IMR-90 (cell line): ENCODE measurements at regions not wholly inside any gene's neighbourhood (a gene's known extent, or its start where the extent isn't known, plus 50 kb on each side); places are given as distances from the start of the nearest gene placed in this dataset.

ENCODE experiments used
- ATAC-seq: fragments of 200-7000 bp; cut with Tn5 transposase; 2 replicates; pipeline ENCODE4 v1.9.1; 2020; ENCODE audit warnings: low read depth, mild to moderate bottlenecking, moderate library complexity
- BruUV-seq: library from RNA; stranded (reverse); fragments of 400-500 nt; replicated peaks from 2 replicates; lab custom pipeline; 2021; lab: Mats Ljungman, UMichigan
- CTCF ChIA-PET: fragments of 300-600 bp; formaldehyde crosslinking; extraction: SDS; loops from one replicate; lab custom pipeline; 2021; ENCODE audit warnings: antibody characterized with exemption; lab: Yijun Ruan, JAX
- POLR2A ChIA-PET: fragments of 300-600 bp; sonication (Branson Sonifier 250); formaldehyde crosslinking; loops from one replicate; lab custom pipeline; 2022; ENCODE audit warnings: antibody characterized with exemption; ENCODE audit not compliant: unreplicated experiment; lab: Charles Lee
- DNase-seq: peaks from one replicate; pipeline ENCODE4 v3.0.0; 2013
- H2AFZ ChIP-seq: replicated peaks from 2 replicates; pipeline ENCODE3; 2013; ENCODE audit warnings: low read length, mild to moderate bottlenecking; ENCODE audit not compliant: poor library complexity
- H2AK5ac ChIP-seq: 2 replicates; pipeline ENCODE4 v1.6.1; 2013; ENCODE audit warnings: low read depth, low read length, inconsistent platforms
- H2AK9ac ChIP-seq: replicated peaks from 2 replicates; pipeline ENCODE3; 2013; ENCODE audit warnings: mild to moderate bottlenecking, low read depth, low read length, moderate library complexity; ENCODE audit not compliant: poor library complexity
- H2BK120ac ChIP-seq: 2 replicates; pipeline ENCODE4 v1.6.1; 2013; ENCODE audit warnings: low read depth, low read length, inconsistent platforms
- H2BK15ac ChIP-seq: 3 replicates; pipeline ENCODE4 v1.6.1; 2013; ENCODE audit warnings: low read depth, low read length, inconsistent platforms
- H2BK20ac ChIP-seq: 2 replicates; pipeline ENCODE4 v1.6.1; 2013; ENCODE audit warnings: low read depth, mild to moderate bottlenecking, inconsistent platforms, low read length, moderate library complexity
- H2BK5ac ChIP-seq: 2 replicates; pipeline ENCODE4 v1.6.1; 2013; ENCODE audit warnings: mild to moderate bottlenecking, low read depth, low read length, inconsistent platforms; ENCODE audit not compliant: poor library complexity, severe bottlenecking
- H3K14ac ChIP-seq: replicated peaks from 2 replicates; pipeline ENCODE4 v1.6.1; 2013; ENCODE audit warnings: low read depth, low read length, inconsistent platforms
- H3K18ac ChIP-seq: 2 replicates; pipeline ENCODE4 v1.6.1; 2013; ENCODE audit warnings: low read depth, low read length, control low read depth
- H3K23ac ChIP-seq: 2 replicates; pipeline ENCODE4 v1.6.1; 2013; ENCODE audit warnings: low read depth, low read length, inconsistent platforms
- H3K27ac ChIP-seq: 2 replicates; pipeline ENCODE4 v1.5.1; 2013; ENCODE audit warnings: mild to moderate bottlenecking, control low read depth, low read length; ENCODE audit not compliant: insufficient read depth
- H3K27me3 ChIP-seq: 2 replicates; pipeline ENCODE4 v1.6.1; 2013; ENCODE audit warnings: low read length; ENCODE audit not compliant: control insufficient read depth, insufficient read depth
- H3K36me3 ChIP-seq: 2 replicates; pipeline ENCODE4 v1.6.1; 2013; ENCODE audit warnings: low read length, mixed read lengths; ENCODE audit not compliant: control insufficient read depth, insufficient read depth
- H3K4ac ChIP-seq: 2 replicates; pipeline ENCODE4 v1.6.1; 2013; ENCODE audit warnings: low read depth, low read length, inconsistent platforms
- H3K4me1 ChIP-seq: 2 replicates; pipeline ENCODE4 v1.6.1; 2013; ENCODE audit warnings: low read length, mixed read lengths; ENCODE audit not compliant: control insufficient read depth, insufficient read depth
- H3K4me2 ChIP-seq: 2 replicates; pipeline ENCODE4 v1.6.1; 2013; ENCODE audit warnings: low read depth, mild to moderate bottlenecking, control low read depth, low read length, moderate library complexity
- H3K4me3 ChIP-seq: 2 replicates; pipeline ENCODE4 v1.5.1; 2013; ENCODE audit warnings: low read depth, mild to moderate bottlenecking, control low read depth, low read length, moderate library complexity; ENCODE audit not compliant: insufficient read depth
- H3K56ac ChIP-seq: 2 replicates; pipeline ENCODE4 v1.6.1; 2013; ENCODE audit warnings: low read length, inconsistent platforms; ENCODE audit not compliant: insufficient read depth; ENCODE audit errors: extremely low read depth
- H3K79me1 ChIP-seq, 2 experiments: 2 replicates each; pipeline ENCODE4 v1.6.1; 2013; ENCODE audit warnings: low read length in 2 of 2, inconsistent platforms in 1 of 2, low read depth in 1 of 2
- H3K9ac ChIP-seq: 2 replicates; pipeline ENCODE4 v1.6.1; 2013; ENCODE audit warnings: low read depth, low read length, control low read depth
- H3K9me1 ChIP-seq: 2 replicates; pipeline ENCODE4 v1.6.1; 2013; ENCODE audit warnings: low read length, inconsistent platforms; ENCODE audit not compliant: insufficient read depth
- H3K9me3 ChIP-seq: 2 replicates; pipeline ENCODE4 v1.6.1; 2013; ENCODE audit warnings: low read length; ENCODE audit not compliant: control insufficient read depth, insufficient read depth
- H4K20me1 ChIP-seq: 2 replicates; pipeline ENCODE4 v1.6.1; 2013; ENCODE audit warnings: low read length, inconsistent platforms; ENCODE audit not compliant: insufficient read depth
- H4K5ac ChIP-seq: 2 replicates; pipeline ENCODE4 v1.6.1; 2013; ENCODE audit warnings: mild to moderate bottlenecking, low read depth, low read length, control low read depth
- H4K8ac ChIP-seq, 2 experiments: 2 replicates each; pipeline ENCODE4 v1.6.1; 2013; ENCODE audit warnings: low read depth in 2 of 2, low read length in 2 of 2, control low read depth in 1 of 2, inconsistent platforms in 1 of 2
- H4K91ac ChIP-seq: 2 replicates; pipeline ENCODE4 v1.6.1; 2013; ENCODE audit warnings: low read depth, low read length, inconsistent platforms; ENCODE audit not compliant: insufficient read depth
- BHLHE40 ChIP-seq: fragments of 150-350 bp; IDR thresholded peaks from 2 replicates; pipeline ENCODE4 v1.6.1; 2016; ENCODE audit warnings: mild to moderate bottlenecking, low read depth, low read length
- CHD1 ChIP-seq: IDR thresholded peaks from 2 replicates; pipeline ENCODE4 v1.6.1; 2012; ENCODE audit warnings: low read depth, low read length, improper control_type of control experiment
- MAFK ChIP-seq: IDR thresholded peaks from 2 replicates; pipeline ENCODE4 v1.6.1; 2012; ENCODE audit warnings: low read depth, low read length, improper control_type of control experiment
- MAZ ChIP-seq: IDR thresholded peaks from 2 replicates; pipeline ENCODE4 v1.6.1; 2012; ENCODE audit warnings: low read depth, mild to moderate bottlenecking, low read length, improper control_type of control experiment, moderate library complexity, borderline replicate concordance
- MXI1 ChIP-seq: IDR thresholded peaks from 2 replicates; pipeline ENCODE4 v1.6.1; 2012; ENCODE audit warnings: low read depth, mild to moderate bottlenecking, low read length, moderate library complexity, borderline replicate concordance
- NFE2L2 ChIP-seq: fragments of 150-350 bp; IDR thresholded peaks from 2 replicates; pipeline ENCODE4 v1.6.1; 2016; ENCODE audit warnings: low read depth, mild to moderate bottlenecking, low read length
- POLR2A ChIP-seq: IDR thresholded peaks from 2 replicates; pipeline ENCODE4 v1.6.1; 2012; ENCODE audit warnings: mild to moderate bottlenecking, low read depth, low read length
- RFX5 ChIP-seq: IDR thresholded peaks from 2 replicates; pipeline ENCODE4 v1.8.0; 2012; ENCODE audit warnings: low read depth, mild to moderate bottlenecking, low read length, moderate library complexity
- SMC3 ChIP-seq: fragments of 150-350 bp; IDR thresholded peaks from 2 replicates; pipeline ENCODE4 v1.6.1; 2016; ENCODE audit warnings: low read depth, mild to moderate bottlenecking, antibody characterized with exemption, low read length, moderate library complexity
- WGBS, 2 experiments: methylation state at CpG; one replicate each; pipeline versions ENCODE4 v1.1.5 to v1.1.7; 2013; ENCODE audit warnings: missing lambda C conversion rate in 2 of 2; ENCODE audit not compliant: insufficient read length in 1 of 2; ENCODE audit errors: extremely low coverage in 2 of 2; 5-methylcytosine and 5-hydroxymethylcytosine counted together
- dilution Hi-C: fragments of 300-500 bp; cut with HindIII; formaldehyde crosslinking; loops from one replicate; pipeline ENCODE4 v1.14.3; 2018; ENCODE audit warnings: low sequenced_read_pairs; ENCODE audit not compliant: unreplicated experiment
- in situ Hi-C: fragments of 300-500 bp; cut with MboI; formaldehyde crosslinking; loops from 3 replicates; pipeline ENCODE4 v1.14.3; 2019; ENCODE audit warnings: low sequenced_read_pairs, inconsistent platforms, mixed read lengths
- intact Hi-C: fragments of 100-400 bp; cut with micrococcal nuclease; formaldehyde crosslinking; loops from 2 replicates; pipeline ENCODE4 v1.10.0; 2022
- TF ChIP-seq, protein P1 (sequence below): conservative IDR thresholded peaks from 2 replicates; pipeline ENCODE4 v1.5.1; 2012; ENCODE audit warnings: mild to moderate bottlenecking, low read depth, low read length, improper control_type of control experiment
- TF ChIP-seq, protein P2 (sequence below): fragments of 150-350 bp; IDR thresholded peaks from 2 replicates; pipeline ENCODE4 v1.6.1; 2016; ENCODE audit warnings: low read depth, mild to moderate bottlenecking, low read length, moderate library complexity, borderline replicate concordance

DNA sequence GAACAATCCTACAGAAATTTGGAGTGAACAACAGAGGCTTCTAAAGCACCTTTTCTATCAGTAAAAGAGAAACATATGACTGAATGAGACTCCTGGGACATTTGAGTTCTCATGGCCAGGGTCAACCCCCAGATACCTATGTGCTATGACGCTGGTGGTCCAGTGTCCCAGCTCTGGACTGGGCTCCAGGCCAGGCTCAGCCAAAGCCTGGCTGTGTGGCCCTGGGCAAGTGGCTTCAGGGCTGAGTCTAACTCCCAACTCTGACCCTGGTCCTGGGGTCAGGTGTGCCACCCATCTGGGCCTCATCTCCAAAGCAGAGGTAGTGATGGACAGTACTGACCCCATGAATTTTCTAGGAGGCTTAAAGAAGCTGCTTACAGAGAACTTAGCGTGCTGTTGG, 147.8 kb downstream of the FBLN2 start:
- Histone ChIP-seq H2AK5ac (no peak overlapping the region), H4K8ac (no peak overlapping the region), H3K4ac (no peak overlapping the region), H3K23ac (no peak overlapping the region), H2BK15ac (no peak overlapping the region), H4K91ac (no peak overlapping the region), H3K9me3 (no peaks in the 10 kb centered on the region), H4K5ac (no peak overlapping the region), H3K14ac (no peak overlapping the region), H2BK120ac (no peak overlapping the region), H4K20me1 (no peaks in the 10 kb centered on the region), H3K27ac (no peak overlapping the region), H3K18ac (no peak overlapping the region), H2BK5ac (no peak overlapping the region), H3K4me3 (no peak overlapping the region), H3K27me3 (no peaks in the 10 kb centered on the region; the same call in 1 of the 2 replicates), H3K9ac (no peak overlapping the region), H2AK9ac (no peak overlapping the region), H3K56ac (no peak overlapping the region), H3K36me3 (no peaks in the 10 kb centered on the region), H3K4me1 (no peaks in the 10 kb centered on the region), H2AFZ (no peak overlapping the region), H3K9me1 (no peaks in the 10 kb centered on the region), H3K79me1 (no peaks in the 10 kb centered on the region), H3K4me2 (no peak overlapping the region), H2BK20ac (no peak overlapping the region)
- DNase-seq (no peak), ATAC-seq (no peak)
- TF ChIP-seq POLR2A (no peak), CHD1 (no peak), SMC3 (no peak), MXI1 (no peak), RFX5 (no peak), MAZ (no peak), MAFK (no peak), NFE2L2 (no peak), BHLHE40 (no peak)
- TF ChIP-seq, protein P1, sequence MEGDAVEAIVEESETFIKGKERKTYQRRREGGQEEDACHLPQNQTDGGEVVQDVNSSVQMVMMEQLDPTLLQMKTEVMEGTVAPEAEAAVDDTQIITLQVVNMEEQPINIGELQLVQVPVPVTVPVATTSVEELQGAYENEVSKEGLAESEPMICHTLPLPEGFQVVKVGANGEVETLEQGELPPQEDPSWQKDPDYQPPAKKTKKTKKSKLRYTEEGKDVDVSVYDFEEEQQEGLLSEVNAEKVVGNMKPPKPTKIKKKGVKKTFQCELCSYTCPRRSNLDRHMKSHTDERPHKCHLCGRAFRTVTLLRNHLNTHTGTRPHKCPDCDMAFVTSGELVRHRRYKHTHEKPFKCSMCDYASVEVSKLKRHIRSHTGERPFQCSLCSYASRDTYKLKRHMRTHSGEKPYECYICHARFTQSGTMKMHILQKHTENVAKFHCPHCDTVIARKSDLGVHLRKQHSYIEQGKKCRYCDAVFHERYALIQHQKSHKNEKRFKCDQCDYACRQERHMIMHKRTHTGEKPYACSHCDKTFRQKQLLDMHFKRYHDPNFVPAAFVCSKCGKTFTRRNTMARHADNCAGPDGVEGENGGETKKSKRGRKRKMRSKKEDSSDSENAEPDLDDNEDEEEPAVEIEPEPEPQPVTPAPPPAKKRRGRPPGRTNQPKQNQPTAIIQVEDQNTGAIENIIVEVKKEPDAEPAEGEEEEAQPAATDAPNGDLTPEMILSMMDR: no peak
- TF ChIP-seq, protein P2, sequence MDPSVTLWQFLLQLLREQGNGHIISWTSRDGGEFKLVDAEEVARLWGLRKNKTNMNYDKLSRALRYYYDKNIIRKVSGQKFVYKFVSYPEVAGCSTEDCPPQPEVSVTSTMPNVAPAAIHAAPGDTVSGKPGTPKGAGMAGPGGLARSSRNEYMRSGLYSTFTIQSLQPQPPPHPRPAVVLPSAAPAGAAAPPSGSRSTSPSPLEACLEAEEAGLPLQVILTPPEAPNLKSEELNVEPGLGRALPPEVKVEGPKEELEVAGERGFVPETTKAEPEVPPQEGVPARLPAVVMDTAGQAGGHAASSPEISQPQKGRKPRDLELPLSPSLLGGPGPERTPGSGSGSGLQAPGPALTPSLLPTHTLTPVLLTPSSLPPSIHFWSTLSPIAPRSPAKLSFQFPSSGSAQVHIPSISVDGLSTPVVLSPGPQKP: no peak
- BruUV-seq: no TSS peak
- ChIA-PET POLR2A (no interaction called here), CTCF (no interaction called here)
- intact Hi-C loops (no loop called here), in situ Hi-C loops (no loop called here), dilution Hi-C loops (no loop called here)
- WGBS, 2 experiments: 50% methylated on average over 1 of the region's 2 CpGs; no CpG with 5 or more reads in 1 of the 2 experiments
